Kasumi-1 (cell line): ENCODE measurements at regions not wholly inside any gene's neighbourhood (a gene's known extent, or its start where the extent isn't known, plus 50 kb on each side); places are given as distances from the start of the nearest gene placed in this dataset.
"Not testable (repeated sequence)": the region's sequence is repeated elsewhere in the genome, so short reads cannot be mapped to it uniquely, and the experiment has no call there.

Experiments used
- DNase-seq, 2 experiments: peaks; one replicate each; lab custom pipeline; 2025; lab: John Stamatoyannopoulos, UW

GRCh38 chrX:83416273-83416672 is 91.8 kb upstream of the POU3F4 start:
- DNase-seq = peak; percentile 39 to 51

- DNase-seq = no peak
Measured at GRCh38 chrX:83419030-83419792, 88.9 kb upstream of the POU3F4 start.

GRCh38 chrX:83422836-83423235 is 85.3 kb upstream of the POU3F4 start:
- no peak for DNase-seq

- DNase-seq = not testable (repeated sequence)
Measured at GRCh38 chrX:83442552-83442951, 65.5 kb upstream of the POU3F4 start.

- DNase-seq = no peak
Measured at GRCh38 chrX:83446355-83446754, 61.7 kb upstream of the POU3F4 start.
